ENCODE measurements at regions not wholly inside any gene's neighbourhood (a gene's known extent, or its start where the extent isn't known, plus 50 kb on each side); places are given as distances from the start of the nearest gene placed in this dataset.

GRCh38 chr15:77720173-77720572 lies 87.5 kb upstream of the LINGO1 start (continued):
- no peak for TF ChIP-seq MYNN (tag by site-specific recombination; IDR thresholded peaks at IDR 0.05; ENCODE audit: borderline replicate concordance)
- no peak for TF ChIP-seq ZNF280D (tag by site-specific recombination; IDR thresholded peaks at IDR 0.05)
- no peak for TF ChIP-seq ZNF19 (tag by site-specific recombination; IDR thresholded peaks at IDR 0.05; ENCODE audit: low read depth)
- no peak for TF ChIP-seq ZNF514 (tag by site-specific recombination; IDR thresholded peaks at IDR 0.05)
- TF ChIP-seq MZF1 (tag by site-specific recombination; IDR thresholded peaks at IDR 0.05; ENCODE audit: borderline replicate concordance), result no peak
- no peak for TF ChIP-seq ZSCAN23 (tag by site-specific recombination; IDR thresholded peaks at IDR 0.05)
- no peak for TF ChIP-seq ZBTB7A (tag by site-specific recombination; IDR thresholded peaks at IDR 0.05; ENCODE audit: low read depth)
- TF ChIP-seq ZNF302 (tag by site-specific recombination; IDR thresholded peaks at IDR 0.05; ENCODE audit: low read depth), result no peak
- TF ChIP-seq KLF8 (tag by site-specific recombination; IDR thresholded peaks at IDR 0.05), result no peak
- TF ChIP-seq KLF1 (tag by site-specific recombination; IDR thresholded peaks at IDR 0.05), result no peak
- no peak for TF ChIP-seq KLF9 (tag by site-specific recombination; IDR thresholded peaks at IDR 0.05; ENCODE audit: low read depth)
- TF ChIP-seq TCF7L2 (IDR thresholded peaks at IDR 0.05; ENCODE audit: borderline replicate concordance, low read depth, low read length), result no peak

GRCh38 chr15:77719450-77719849 lies 86.7 kb upstream of the LINGO1 start:
- Histone ChIP-seq H3K4me3 (ENCODE audit: low read depth, low read length) (no peak overlapping the region), H3K36me3 (ENCODE audit: control insufficient read depth in 2 of 2, insufficient read depth in 1 of 2, low read length in 2 of 2) (no peaks in the 10 kb centered on the region), H3K4me1 (ENCODE audit: control insufficient read depth, insufficient read depth, low read length) (no peaks in the 10 kb centered on the region), H3K27ac (ENCODE audit: extremely low read depth, low read depth, low read length) (no peak overlapping the region), H3K9me3 (ENCODE audit: control insufficient read depth, insufficient read depth, low read depth, low read length) (no peaks in the 10 kb centered on the region)
- ChIA-PET CTCF (no interaction called here), POLR2A (no interaction called here)
- no peak for TF ChIP-seq PBX3 (CRISPR knock-in tag; IDR thresholded peaks at IDR 0.05)
- no peak for TF ChIP-seq ZNF302 (tag by site-specific recombination; IDR thresholded peaks at IDR 0.05; ENCODE audit: low read depth)
- TF ChIP-seq BCL11A (tag by site-specific recombination; IDR thresholded peaks at IDR 0.05; ENCODE audit: low read depth), result 0 out of 2 replicates have a peak, but pooled peaks have one; percentile 28
- TF ChIP-seq GLIS1 (tag by site-specific recombination; IDR thresholded peaks at IDR 0.05), result no peak
- no peak for TF ChIP-seq ZNF121 (tag by site-specific recombination; IDR thresholded peaks at IDR 0.05)
- TF ChIP-seq ZNF324 (tag by site-specific recombination; IDR thresholded peaks at IDR 0.05), result no peak

GRCh38 chr15:77717333-77717990 lies 84.8 kb upstream of the LINGO1 start:
- TF ChIP-seq ZNF629 (tag by site-specific recombination; IDR thresholded peaks at IDR 0.05) (no peak), ZNF792 (tag by site-specific recombination; IDR thresholded peaks at IDR 0.05) (no peak), GLIS2 (tag by site-specific recombination; IDR thresholded peaks at IDR 0.05) (0 out of 2 replicates have a peak, but pooled peaks have one; percentile 12), TSHZ1 (tag by site-specific recombination; IDR thresholded peaks at IDR 0.05; ENCODE audit: borderline replicate concordance) (no peak), ZNF600 (tag by site-specific recombination; IDR thresholded peaks at IDR 0.05) (peak; percentile 48; the same call in 1 of the 2 replicates)
- no peaks in the 10 kb centered on the region for H3K36me3 ChIP-seq (ENCODE audit: control insufficient read depth in 2 of 2, insufficient read depth in 1 of 2, low read length in 2 of 2)
- no peaks in the 10 kb centered on the region for H3K9me3 ChIP-seq (ENCODE audit: control insufficient read depth, insufficient read depth, low read depth, low read length)
- ChIA-PET POLR2A (no interaction called here), CTCF (no interaction called here)
- no peak overlapping the region for H3K4me3 ChIP-seq (ENCODE audit: low read depth, low read length)
- no peak overlapping the region for H3K27ac ChIP-seq (ENCODE audit: extremely low read depth, low read depth, low read length)
- no peaks in the 10 kb centered on the region for H3K4me1 ChIP-seq (ENCODE audit: control insufficient read depth, insufficient read depth, low read length)

All from HEK293 (cell line).